ENCODE measurements at regions not wholly inside any gene's neighbourhood (a gene's known extent, or its start where the extent isn't known, plus 50 kb on each side); places are given as distances from the start of the nearest gene placed in this dataset.

GRCh38 chr10:128213156-128213555 is 86.9 kb upstream of the MKI67 start:
- H3K9me3 ChIP-seq (ENCODE audit: control insufficient read depth in 4 of 4, low read length in 3 of 4), result no peaks in the 10 kb centered on the region
- 89% methylated on average over 7 of the region's 7 CpGs for WGBS
- TF ChIP-seq, protein P1, sequence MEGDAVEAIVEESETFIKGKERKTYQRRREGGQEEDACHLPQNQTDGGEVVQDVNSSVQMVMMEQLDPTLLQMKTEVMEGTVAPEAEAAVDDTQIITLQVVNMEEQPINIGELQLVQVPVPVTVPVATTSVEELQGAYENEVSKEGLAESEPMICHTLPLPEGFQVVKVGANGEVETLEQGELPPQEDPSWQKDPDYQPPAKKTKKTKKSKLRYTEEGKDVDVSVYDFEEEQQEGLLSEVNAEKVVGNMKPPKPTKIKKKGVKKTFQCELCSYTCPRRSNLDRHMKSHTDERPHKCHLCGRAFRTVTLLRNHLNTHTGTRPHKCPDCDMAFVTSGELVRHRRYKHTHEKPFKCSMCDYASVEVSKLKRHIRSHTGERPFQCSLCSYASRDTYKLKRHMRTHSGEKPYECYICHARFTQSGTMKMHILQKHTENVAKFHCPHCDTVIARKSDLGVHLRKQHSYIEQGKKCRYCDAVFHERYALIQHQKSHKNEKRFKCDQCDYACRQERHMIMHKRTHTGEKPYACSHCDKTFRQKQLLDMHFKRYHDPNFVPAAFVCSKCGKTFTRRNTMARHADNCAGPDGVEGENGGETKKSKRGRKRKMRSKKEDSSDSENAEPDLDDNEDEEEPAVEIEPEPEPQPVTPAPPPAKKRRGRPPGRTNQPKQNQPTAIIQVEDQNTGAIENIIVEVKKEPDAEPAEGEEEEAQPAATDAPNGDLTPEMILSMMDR (IDR thresholded peaks at IDR 0.05; ENCODE audit: low read depth, low read length, missing input control), result no peak
- TF ChIP-seq, protein P2, sequence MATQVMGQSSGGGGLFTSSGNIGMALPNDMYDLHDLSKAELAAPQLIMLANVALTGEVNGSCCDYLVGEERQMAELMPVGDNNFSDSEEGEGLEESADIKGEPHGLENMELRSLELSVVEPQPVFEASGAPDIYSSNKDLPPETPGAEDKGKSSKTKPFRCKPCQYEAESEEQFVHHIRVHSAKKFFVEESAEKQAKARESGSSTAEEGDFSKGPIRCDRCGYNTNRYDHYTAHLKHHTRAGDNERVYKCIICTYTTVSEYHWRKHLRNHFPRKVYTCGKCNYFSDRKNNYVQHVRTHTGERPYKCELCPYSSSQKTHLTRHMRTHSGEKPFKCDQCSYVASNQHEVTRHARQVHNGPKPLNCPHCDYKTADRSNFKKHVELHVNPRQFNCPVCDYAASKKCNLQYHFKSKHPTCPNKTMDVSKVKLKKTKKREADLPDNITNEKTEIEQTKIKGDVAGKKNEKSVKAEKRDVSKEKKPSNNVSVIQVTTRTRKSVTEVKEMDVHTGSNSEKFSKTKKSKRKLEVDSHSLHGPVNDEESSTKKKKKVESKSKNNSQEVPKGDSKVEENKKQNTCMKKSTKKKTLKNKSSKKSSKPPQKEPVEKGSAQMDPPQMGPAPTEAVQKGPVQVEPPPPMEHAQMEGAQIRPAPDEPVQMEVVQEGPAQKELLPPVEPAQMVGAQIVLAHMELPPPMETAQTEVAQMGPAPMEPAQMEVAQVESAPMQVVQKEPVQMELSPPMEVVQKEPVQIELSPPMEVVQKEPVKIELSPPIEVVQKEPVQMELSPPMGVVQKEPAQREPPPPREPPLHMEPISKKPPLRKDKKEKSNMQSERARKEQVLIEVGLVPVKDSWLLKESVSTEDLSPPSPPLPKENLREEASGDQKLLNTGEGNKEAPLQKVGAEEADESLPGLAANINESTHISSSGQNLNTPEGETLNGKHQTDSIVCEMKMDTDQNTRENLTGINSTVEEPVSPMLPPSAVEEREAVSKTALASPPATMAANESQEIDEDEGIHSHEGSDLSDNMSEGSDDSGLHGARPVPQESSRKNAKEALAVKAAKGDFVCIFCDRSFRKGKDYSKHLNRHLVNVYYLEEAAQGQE (IDR thresholded peaks at IDR 0.05), result no peak
- TF ChIP-seq YY1 (IDR thresholded peaks at IDR 0.05), result no peak
- TF ChIP-seq, protein P3, sequence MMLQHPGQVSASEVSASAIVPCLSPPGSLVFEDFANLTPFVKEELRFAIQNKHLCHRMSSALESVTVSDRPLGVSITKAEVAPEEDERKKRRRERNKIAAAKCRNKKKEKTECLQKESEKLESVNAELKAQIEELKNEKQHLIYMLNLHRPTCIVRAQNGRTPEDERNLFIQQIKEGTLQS (IDR thresholded peaks at IDR 0.05), result no peak
- TF ChIP-seq FOXA1 (IDR thresholded peaks at IDR 0.05), result no peak
- no peak for TF ChIP-seq HNF4A (conservative IDR thresholded peaks at IDR 0.05)
- TF ChIP-seq MAX (IDR thresholded peaks at IDR 0.05), result no peak
- TF ChIP-seq EGR1 (IDR thresholded peaks at IDR 0.05; ENCODE audit: low read depth in 2 of 2), result no peak
- TF ChIP-seq TAF1 (conservative IDR thresholded peaks at IDR 0.05), result no peak
- TF ChIP-seq JUND (IDR thresholded peaks at IDR 0.05), result no peak
- TF ChIP-seq SP1 (IDR thresholded peaks at IDR 0.05), result no peak
- TF ChIP-seq RXRA (IDR thresholded peaks at IDR 0.05), result no peak
- TF ChIP-seq GABPA (IDR thresholded peaks at IDR 0.05 in 1 of 2, conservative IDR thresholded peaks at IDR 0.05 in 1 of 2), result no peak
- no peak for TF ChIP-seq HNF4G (IDR thresholded peaks at IDR 0.05)
- no peak for TF ChIP-seq FOXA2 (IDR thresholded peaks at IDR 0.05)
- TF ChIP-seq, protein P4, sequence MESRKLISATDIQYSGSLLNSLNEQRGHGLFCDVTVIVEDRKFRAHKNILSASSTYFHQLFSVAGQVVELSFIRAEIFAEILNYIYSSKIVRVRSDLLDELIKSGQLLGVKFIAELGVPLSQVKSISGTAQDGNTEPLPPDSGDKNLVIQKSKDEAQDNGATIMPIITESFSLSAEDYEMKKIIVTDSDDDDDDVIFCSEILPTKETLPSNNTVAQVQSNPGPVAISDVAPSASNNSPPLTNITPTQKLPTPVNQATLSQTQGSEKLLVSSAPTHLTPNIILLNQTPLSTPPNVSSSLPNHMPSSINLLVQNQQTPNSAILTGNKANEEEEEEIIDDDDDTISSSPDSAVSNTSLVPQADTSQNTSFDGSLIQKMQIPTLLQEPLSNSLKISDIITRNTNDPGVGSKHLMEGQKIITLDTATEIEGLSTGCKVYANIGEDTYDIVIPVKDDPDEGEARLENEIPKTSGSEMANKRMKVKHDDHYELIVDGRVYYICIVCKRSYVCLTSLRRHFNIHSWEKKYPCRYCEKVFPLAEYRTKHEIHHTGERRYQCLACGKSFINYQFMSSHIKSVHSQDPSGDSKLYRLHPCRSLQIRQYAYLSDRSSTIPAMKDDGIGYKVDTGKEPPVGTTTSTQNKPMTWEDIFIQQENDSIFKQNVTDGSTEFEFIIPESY (IDR thresholded peaks at IDR 0.05), result no peak
- TF ChIP-seq RAD21 (IDR thresholded peaks at IDR 0.05), result no peak
- no peak for TF ChIP-seq NR2F2 (IDR thresholded peaks at IDR 0.05)
- no peak for DNase-seq (ENCODE audit: low spot score)
- no peak overlapping the region for H3K9ac ChIP-seq (ENCODE audit: low read depth in 1 of 2, low read length in 2 of 2)
- no peaks in the 10 kb centered on the region for H3K27me3 ChIP-seq (ENCODE audit: control insufficient read depth in 4 of 4, insufficient read depth in 4 of 4, low read length in 3 of 4)
- H3K27ac ChIP-seq (ENCODE audit: low read depth in 1 of 2, low read length in 2 of 2), result no peak overlapping the region
- peaks cover 0 to 6% (median 4%) of the 10 kb centered on the region in 4 donors for H3K4me1 ChIP-seq (ENCODE audit: control insufficient read depth in 4 of 4, insufficient read depth in 4 of 4, low read length in 3 of 4)
- no peak overlapping the region for H3K4me3 ChIP-seq (ENCODE audit: low read depth in 1 of 3, low read length in 3 of 3)
- no peaks in the 10 kb centered on the region for H3K36me3 ChIP-seq (ENCODE audit: control insufficient read depth in 4 of 4, insufficient read depth in 3 of 4, low read depth in 1 of 4, low read length in 3 of 4)

Measured in liver (tissue), 8 donors.